ENCODE measurements at regions not wholly inside any gene's neighbourhood (a gene's known extent, or its start where the extent isn't known, plus 50 kb on each side); places are given as distances from the start of the nearest gene placed in this dataset.

- no peaks in the 10 kb centered on the region for H3K79me1 ChIP-seq (ENCODE audit: insufficient read depth, low read depth, low read length, poor library complexity, severe bottlenecking)
- H3K18ac ChIP-seq (ENCODE audit: insufficient read length, low read depth, low read length), result no peak overlapping the region
- no peak overlapping the region for H2AFZ ChIP-seq (ENCODE audit: low read length)
- DNase-seq, result no peak
- no peak overlapping the region for H3K4me2 ChIP-seq (ENCODE audit: insufficient read depth, insufficient read length, low read length)
- no peaks in the 10 kb centered on the region for H3K9me3 ChIP-seq (ENCODE audit: control insufficient read depth, low read depth, low read length)
- no peak overlapping the region for H3K14ac ChIP-seq (ENCODE audit: insufficient read depth, low read length)
- no peak overlapping the region for H4K8ac ChIP-seq (replicated peaks; ENCODE audit: insufficient read length, low read depth, low read length)
- no peaks in the 10 kb centered on the region for H3K23me2 ChIP-seq (ENCODE audit: insufficient read length, low read depth, low read length, poor library complexity, severe bottlenecking)
- WGBS (ENCODE audit: extremely low coverage, insufficient read length, low lambda C conversion rate), result no CpG with 5 or more reads among the region's 5 CpGs
- no peaks in the 10 kb centered on the region for H3K4me1 ChIP-seq (ENCODE audit: insufficient read depth, low read length)
- H2BK5ac ChIP-seq (ENCODE audit: insufficient read length, low read length), result no peak overlapping the region
- Mint-ChIP-seq H3K4me1 (peaks cover 11 to 13% of the 10 kb centered on the region in 2 experiments), H3K4me3 (no peak overlapping the region), H3K27me3 (ENCODE audit: low read depth) (peaks cover 10% of the 10 kb centered on the region), H3K9me3 (peaks cover 34% of the 10 kb centered on the region in 2 experiments), H3K36me3 (ENCODE audit: insufficient read depth in 1 of 3, low read depth in 3 of 3) (peaks cover 6 to 37% (median 11%) of the 10 kb centered on the region in 3 experiments), H3K27ac (no peak overlapping the region)
- no peak overlapping the region for H2BK120ac ChIP-seq (ENCODE audit: low read depth, low read length, poor library complexity, severe bottlenecking)
- no peak overlapping the region for H3K9ac ChIP-seq (ENCODE audit: extremely low read depth, insufficient read length, low read length)
- H3K56ac ChIP-seq (ENCODE audit: insufficient read length, low read depth, low read length), result no peak overlapping the region
- H4K91ac ChIP-seq (ENCODE audit: insufficient read length, low read depth, low read length), result no peak overlapping the region
- H3K27me3 ChIP-seq (ENCODE audit: insufficient read depth, low read length), result no peaks in the 10 kb centered on the region
- no peak overlapping the region for H2BK15ac ChIP-seq (ENCODE audit: low read depth, low read length)
- H2AK5ac ChIP-seq (ENCODE audit: insufficient read length, low read length), result no peak overlapping the region
- H3K23ac ChIP-seq (ENCODE audit: insufficient read length, low read depth, low read length), result no peak overlapping the region
- no peak overlapping the region for H2BK20ac ChIP-seq (ENCODE audit: low read depth, low read length, poor library complexity, severe bottlenecking)
- no peak overlapping the region for H4K5ac ChIP-seq (ENCODE audit: insufficient read length, low read depth, low read length)
- no peak for TF ChIP-seq CTCF (conservative IDR thresholded peaks at IDR 0.05)
- no peak overlapping the region for H3T11ph ChIP-seq (ENCODE audit: low read length)
- H3K4ac ChIP-seq (ENCODE audit: low read depth, low read length), result no peak overlapping the region
- no peak overlapping the region for H3K27ac ChIP-seq (ENCODE audit: insufficient read length, low read depth, low read length)
- H2BK12ac ChIP-seq (ENCODE audit: insufficient read length, low read depth, low read length), result no peak overlapping the region
- no peaks in the 10 kb centered on the region for H3K79me2 ChIP-seq (ENCODE audit: insufficient read depth, low read length)
- H4K20me1 ChIP-seq (ENCODE audit: control insufficient read depth, insufficient read depth, insufficient read length), result no peaks in the 10 kb centered on the region
Measured at GRCh38 chr2:8508766-8509165, 173.1 kb upstream of the ID2 start.

Data from H9 (cell line).